Smooth muscle cell (in vitro differentiated cells): ENCODE measurements at regions not wholly inside any gene's neighbourhood (a gene's known extent, or its start where the extent isn't known, plus 50 kb on each side); places are given as distances from the start of the nearest gene placed in this dataset.

Experiments used
- DNase-seq: peaks from one replicate; lab custom pipeline; 2025; ENCODE audit not compliant: unreplicated experiment; lab: John Stamatoyannopoulos, UW
- H2AFZ ChIP-seq: fragments of 200-600 bp; sonication (generic); 2 replicates; pipeline ENCODE4 v1.6.0; 2016; ENCODE audit warnings: antibody characterized with exemption, low read depth, mild to moderate bottlenecking
- H3F3A ChIP-seq: fragments of 200-600 bp; sonication (generic); 2 replicates; pipeline ENCODE4 v1.6.0; 2017; ENCODE audit warnings: antibody characterized with exemption, low read depth
- H3K27ac ChIP-seq: fragments of 200-600 bp; sonication (generic); 2 replicates; pipeline ENCODE4 v1.5.1; 2016; ENCODE audit warnings: low read depth, mild to moderate bottlenecking
- H3K27me3 ChIP-seq: fragments of 200-600 bp; sonication (generic); 2 replicates; pipeline ENCODE4 v1.6.1; 2016; ENCODE audit warnings: low read depth, mild to moderate bottlenecking
- H3K36me3 ChIP-seq: fragments of 200-600 bp; sonication (generic); 2 replicates; pipeline ENCODE4 v1.5.1; 2016; ENCODE audit warnings: low read depth
- H3K4me1 ChIP-seq: fragments of 200-600 bp; sonication (generic); 2 replicates; pipeline ENCODE4 v1.5.1; 2016; ENCODE audit warnings: low read depth
- H3K4me2 ChIP-seq: fragments of 200-600 bp; sonication (generic); 2 replicates; pipeline ENCODE4 v1.6.0; 2016; ENCODE audit warnings: mild to moderate bottlenecking
- H3K4me3 ChIP-seq: fragments of 200-600 bp; sonication (generic); 2 replicates; pipeline ENCODE4 v1.5.1; 2016; ENCODE audit warnings: mild to moderate bottlenecking
- H3K79me2 ChIP-seq: fragments of 200-600 bp; sonication (generic); 2 replicates; pipeline ENCODE4 v1.6.0; 2016; ENCODE audit warnings: low read depth, mild to moderate bottlenecking
- H3K9ac ChIP-seq: fragments of 200-600 bp; sonication (generic); 2 replicates; pipeline ENCODE4 v1.6.0; 2016; ENCODE audit warnings: low read depth
- H3K9me3 ChIP-seq: fragments of 200-600 bp; sonication (generic); replicated peaks from 2 replicates; pipeline ENCODE4 v1.5.1; 2016; ENCODE audit warnings: low read depth
- H4K20me1 ChIP-seq: fragments of 200-600 bp; sonication (generic); 2 replicates; pipeline ENCODE4 v1.6.0; 2016; ENCODE audit warnings: low read depth
- WGBS: methylation state at CpG from one replicate; pipeline ENCODE4 v1.1.7; 2016; ENCODE audit warnings: low lambda C conversion rate; 5-methylcytosine and 5-hydroxymethylcytosine counted together
- TF ChIP-seq, protein P1 (sequence below): fragments of 200-600 bp; sonication (generic); IDR thresholded peaks from 2 replicates; pipeline ENCODE4 v1.5.1; 2017; ENCODE audit warnings: borderline replicate concordance, mild to moderate bottlenecking, antibody characterized with exemption; ENCODE audit not compliant: insufficient read depth, poor library complexity, severe bottlenecking

DNA sequence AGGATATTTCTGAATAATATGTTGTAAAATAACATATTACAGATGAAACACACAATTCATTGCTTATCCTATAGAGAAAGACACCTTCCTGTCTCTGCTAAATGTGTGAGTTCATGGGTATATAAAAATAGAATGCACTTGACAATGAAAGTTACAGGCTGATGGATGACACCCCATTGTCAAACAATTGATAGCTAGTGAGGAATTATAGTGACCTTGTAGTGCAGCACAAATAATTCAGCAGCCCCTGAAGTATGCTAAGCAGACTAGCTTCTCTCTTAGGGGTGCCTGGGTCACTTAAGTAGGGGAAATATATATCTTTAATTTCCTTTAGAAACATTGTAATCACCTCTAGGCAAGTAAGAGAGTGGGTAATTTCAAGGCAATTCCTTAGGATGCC is 826.2 kb downstream of the CDH8 start:
- H3K4me3 ChIP-seq, result no peak overlapping the region
- H3K27me3 ChIP-seq, result no peaks in the 10 kb centered on the region
- no peaks in the 10 kb centered on the region for H3K4me1 ChIP-seq
- no peaks in the 10 kb centered on the region for H3K36me3 ChIP-seq
- TF ChIP-seq, protein P1, sequence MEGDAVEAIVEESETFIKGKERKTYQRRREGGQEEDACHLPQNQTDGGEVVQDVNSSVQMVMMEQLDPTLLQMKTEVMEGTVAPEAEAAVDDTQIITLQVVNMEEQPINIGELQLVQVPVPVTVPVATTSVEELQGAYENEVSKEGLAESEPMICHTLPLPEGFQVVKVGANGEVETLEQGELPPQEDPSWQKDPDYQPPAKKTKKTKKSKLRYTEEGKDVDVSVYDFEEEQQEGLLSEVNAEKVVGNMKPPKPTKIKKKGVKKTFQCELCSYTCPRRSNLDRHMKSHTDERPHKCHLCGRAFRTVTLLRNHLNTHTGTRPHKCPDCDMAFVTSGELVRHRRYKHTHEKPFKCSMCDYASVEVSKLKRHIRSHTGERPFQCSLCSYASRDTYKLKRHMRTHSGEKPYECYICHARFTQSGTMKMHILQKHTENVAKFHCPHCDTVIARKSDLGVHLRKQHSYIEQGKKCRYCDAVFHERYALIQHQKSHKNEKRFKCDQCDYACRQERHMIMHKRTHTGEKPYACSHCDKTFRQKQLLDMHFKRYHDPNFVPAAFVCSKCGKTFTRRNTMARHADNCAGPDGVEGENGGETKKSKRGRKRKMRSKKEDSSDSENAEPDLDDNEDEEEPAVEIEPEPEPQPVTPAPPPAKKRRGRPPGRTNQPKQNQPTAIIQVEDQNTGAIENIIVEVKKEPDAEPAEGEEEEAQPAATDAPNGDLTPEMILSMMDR, result no peak
- H3K9ac ChIP-seq, result no peak overlapping the region
- H2AFZ ChIP-seq, result no peak overlapping the region
- H3K27ac ChIP-seq, result no peak overlapping the region
- no peaks in the 10 kb centered on the region for H3K9me3 ChIP-seq
- H3F3A ChIP-seq, result no peaks in the 10 kb centered on the region
- no peaks in the 10 kb centered on the region for H3K79me2 ChIP-seq
- H4K20me1 ChIP-seq, result no peaks in the 10 kb centered on the region
- no peak overlapping the region for H3K4me2 ChIP-seq
- DNase-seq, result no peak

DNA sequence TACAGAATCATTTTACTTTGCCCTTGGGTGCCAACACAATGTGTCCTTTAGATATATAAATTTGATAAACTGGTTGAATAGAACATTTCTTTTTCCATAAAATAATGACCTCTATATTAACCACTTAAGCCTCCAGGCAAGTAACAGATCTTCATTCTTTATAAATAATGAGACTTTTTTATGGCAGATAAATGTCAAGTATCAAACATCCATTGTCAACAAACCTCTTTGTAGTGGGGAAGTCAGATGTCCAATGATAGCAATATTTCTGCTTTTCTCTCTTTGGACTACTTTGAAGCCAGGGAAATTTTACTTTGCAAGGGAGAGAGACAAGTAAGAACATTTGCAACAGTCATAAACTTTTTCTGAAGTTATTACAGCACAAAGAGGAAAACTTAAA is 841.2 kb downstream of the CDH8 start:
- no peak overlapping the region for H3K4me2 ChIP-seq
- TF ChIP-seq, protein P1, result no peak
- no peaks in the 10 kb centered on the region for H3F3A ChIP-seq
- H3K27ac ChIP-seq, result no peak overlapping the region
- H3K9me3 ChIP-seq, result no peaks in the 10 kb centered on the region
- no peaks in the 10 kb centered on the region for H3K4me1 ChIP-seq
- H3K9ac ChIP-seq, result no peak overlapping the region
- no peak overlapping the region for H3K4me3 ChIP-seq
- H2AFZ ChIP-seq, result no peak overlapping the region
- no peaks in the 10 kb centered on the region for H3K79me2 ChIP-seq
- H3K36me3 ChIP-seq, result no peaks in the 10 kb centered on the region
- DNase-seq, result no peak
- no peaks in the 10 kb centered on the region for H4K20me1 ChIP-seq
- H3K27me3 ChIP-seq, result no peaks in the 10 kb centered on the region

DNA sequence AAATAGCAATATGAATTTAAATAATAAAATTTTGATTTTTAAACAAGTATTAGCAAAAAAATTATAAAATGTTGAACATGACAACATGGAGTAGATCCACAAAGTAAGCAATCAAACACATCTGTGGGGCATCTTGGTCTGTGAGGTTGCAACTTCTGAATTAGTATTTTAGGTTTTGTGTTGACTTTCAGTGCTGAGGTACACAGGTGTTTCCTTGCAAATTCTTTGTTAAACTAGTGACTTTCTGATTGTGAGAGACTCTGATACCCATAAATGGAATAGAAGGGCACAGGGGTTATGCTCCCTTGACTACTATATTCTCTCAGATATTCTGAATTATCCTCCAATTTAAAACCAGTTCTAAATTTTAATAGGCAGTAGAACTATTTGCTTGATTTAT is 841.7 kb downstream of the CDH8 start:
- no peaks in the 10 kb centered on the region for H3K79me2 ChIP-seq
- no peaks in the 10 kb centered on the region for H3F3A ChIP-seq
- H3K9ac ChIP-seq, result no peak overlapping the region
- no peak overlapping the region for H2AFZ ChIP-seq
- H3K27me3 ChIP-seq, result no peaks in the 10 kb centered on the region
- no peak for DNase-seq
- H3K4me1 ChIP-seq, result no peaks in the 10 kb centered on the region
- H3K36me3 ChIP-seq, result no peaks in the 10 kb centered on the region
- no peak overlapping the region for H3K4me2 ChIP-seq
- no peaks in the 10 kb centered on the region for H4K20me1 ChIP-seq
- H3K4me3 ChIP-seq, result no peak overlapping the region
- TF ChIP-seq, protein P1, result no peak
- H3K27ac ChIP-seq, result no peak overlapping the region
- H3K9me3 ChIP-seq, result no peaks in the 10 kb centered on the region

DNA sequence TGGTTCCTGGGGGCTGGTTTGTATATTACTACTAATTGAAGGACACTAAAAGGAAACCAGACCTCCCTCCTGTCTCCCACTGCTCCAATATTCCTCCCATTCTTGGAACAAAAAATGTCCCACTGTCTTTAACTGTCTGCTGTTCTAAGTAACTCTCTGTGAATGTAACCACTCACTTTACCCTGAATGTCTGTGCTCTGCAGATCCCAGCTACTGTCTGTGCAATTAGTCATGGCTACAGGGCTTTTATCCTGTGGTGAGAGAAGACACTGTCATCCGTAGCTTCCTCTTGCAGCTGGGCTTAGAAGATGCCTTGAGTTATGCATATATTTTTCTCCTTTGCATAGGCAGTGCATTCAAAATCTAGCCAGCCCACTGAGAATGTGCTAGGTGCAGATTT is 853.8 kb downstream of the CDH8 start:
- WGBS, result 0% methylated on average over 1 of the region's 1 CpG
- Histone ChIP-seq H3K4me2 (peak overlapping the region; percentile 33), H3K9ac (no peak overlapping the region), H3K36me3 (no peaks in the 10 kb centered on the region), H2AFZ (no peak overlapping the region), H3K9me3 (no peaks in the 10 kb centered on the region), H3K79me2 (no peaks in the 10 kb centered on the region), H4K20me1 (no peaks in the 10 kb centered on the region), H3F3A (peaks cover 8% of the 10 kb centered on the region), H3K4me3 (no peak overlapping the region), H3K4me1 (no peaks in the 10 kb centered on the region), H3K27me3 (no peaks in the 10 kb centered on the region), H3K27ac (peak overlapping the region; percentile 78)
- TF ChIP-seq, protein P1, result no peak
- DNase-seq, result no peak
